ENCODE measurements at regions not wholly inside any gene's neighbourhood (a gene's known extent, or its start where the extent isn't known, plus 50 kb on each side); places are given as distances from the start of the nearest gene placed in this dataset.
A peak's percentile ranks its signal among the peaks of the same experiment; 100 is the strongest.

DNA sequence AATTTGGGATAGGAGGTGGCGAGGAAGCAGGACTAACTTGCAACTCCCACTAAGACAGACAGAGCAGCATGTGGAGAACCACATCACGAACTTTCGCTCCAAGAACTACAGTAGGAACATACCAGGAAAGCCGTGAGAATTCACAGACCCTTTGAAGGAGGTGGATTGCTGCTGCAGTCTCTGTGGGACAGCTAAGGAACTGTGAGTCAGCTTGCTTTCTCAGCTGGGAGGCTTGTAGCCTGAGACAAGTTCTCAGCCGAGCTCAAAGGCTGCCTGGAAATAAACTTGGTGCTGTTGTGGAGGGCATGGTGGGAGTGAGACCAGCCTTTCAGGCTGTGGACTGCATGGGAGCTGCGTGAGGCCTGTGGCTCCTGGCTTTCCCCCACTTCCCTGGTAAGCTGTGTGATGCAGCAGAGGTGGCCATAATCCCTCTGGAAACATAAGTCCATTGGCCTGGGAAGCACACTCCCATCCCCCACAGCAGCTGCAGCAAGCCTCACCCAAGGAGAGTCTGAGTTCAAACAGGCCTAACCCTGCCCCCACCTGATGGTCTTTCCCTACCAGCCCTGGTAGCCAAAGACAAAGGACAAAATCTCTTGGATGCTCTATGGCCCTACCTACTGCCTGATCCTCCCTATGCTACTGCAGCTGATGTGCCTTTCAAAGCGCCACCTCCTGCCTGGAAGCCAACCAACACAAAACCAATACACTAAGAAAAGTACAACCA, 441.1 kb upstream of the HTR2A start:
- H3K14ac ChIP-seq (ENCODE audit: insufficient read depth, low read length), result no peak overlapping the region; the same call in 1 of the 2 replicates
- no peak overlapping the region; a peak in 1 of 5 replicates for H3K4me3 Mint-ChIP-seq
- no peak overlapping the region for H2AFZ ChIP-seq (ENCODE audit: low read length)
- H3K27ac Mint-ChIP-seq, result peak overlapping the region in 2 of 3 experiments; percentile 78 to 87; a peak in 4 of 7 replicates
- no peaks in the 10 kb centered on the region for H3K9me3 ChIP-seq (ENCODE audit: control insufficient read depth, low read depth, low read length)
- H3K9ac ChIP-seq (ENCODE audit: extremely low read depth, insufficient read length, low read length), result no peak overlapping the region
- peaks cover 14% of the 10 kb centered on the region in 2 experiments for H3K4me1 Mint-ChIP-seq
- H3K23ac ChIP-seq (ENCODE audit: insufficient read length, low read depth, low read length), result no peak overlapping the region
- H3T11ph ChIP-seq (ENCODE audit: low read length), result no peak overlapping the region
- peak; percentile 65 for DNase-seq
- no peak overlapping the region for H4K5ac ChIP-seq (ENCODE audit: insufficient read length, low read depth, low read length)
- no peak overlapping the region for H2BK120ac ChIP-seq (ENCODE audit: low read depth, low read length, poor library complexity, severe bottlenecking)
- no peak overlapping the region for H4K91ac ChIP-seq (ENCODE audit: insufficient read length, low read depth, low read length)
- no peaks in the 10 kb centered on the region for H3K79me2 ChIP-seq (ENCODE audit: insufficient read depth, low read length)
- WGBS (ENCODE audit: extremely low coverage, insufficient read length, low lambda C conversion rate), result no CpG with 5 or more reads among the region's 7 CpGs
- TF ChIP-seq CTCF (conservative IDR thresholded peaks at IDR 0.05), result peak; percentile 37; the same call in 1 of the 3 replicates
- H3K4me1 ChIP-seq (ENCODE audit: insufficient read depth, low read length), result no peaks in the 10 kb centered on the region
- H4K8ac ChIP-seq (replicated peaks; ENCODE audit: insufficient read length, low read depth, low read length), result no peak overlapping the region
- no peak overlapping the region for H3K4ac ChIP-seq (ENCODE audit: low read depth, low read length)
- H3K56ac ChIP-seq (ENCODE audit: insufficient read length, low read depth, low read length), result no peak overlapping the region
- no peaks in the 10 kb centered on the region for H3K23me2 ChIP-seq (ENCODE audit: insufficient read length, low read depth, low read length, poor library complexity, severe bottlenecking)
- H2AK5ac ChIP-seq (ENCODE audit: insufficient read length, low read length), result no peak overlapping the region
- no peaks in the 10 kb centered on the region for H3K27me3 Mint-ChIP-seq (ENCODE audit: low read depth)
- no peaks in the 10 kb centered on the region for H4K20me1 ChIP-seq (ENCODE audit: control insufficient read depth, insufficient read depth, insufficient read length)
- peaks cover 4 to 17% (median 11%) of the 10 kb centered on the region in 3 experiments; a peak in 5 of 7 replicates for H3K36me3 Mint-ChIP-seq (ENCODE audit: insufficient read depth in 1 of 3, low read depth in 3 of 3)
- H3K27me3 ChIP-seq (ENCODE audit: insufficient read depth, low read length), result no peaks in the 10 kb centered on the region
- H2BK5ac ChIP-seq (ENCODE audit: insufficient read length, low read length), result no peak overlapping the region
- peak overlapping the region; percentile 0 for H3K18ac ChIP-seq (ENCODE audit: insufficient read length, low read depth, low read length)
- no peak overlapping the region for H2BK12ac ChIP-seq (ENCODE audit: insufficient read length, low read depth, low read length)
- H3K4me2 ChIP-seq (ENCODE audit: insufficient read depth, insufficient read length, low read length), result no peak overlapping the region
- H2BK20ac ChIP-seq (ENCODE audit: low read depth, low read length, poor library complexity, severe bottlenecking), result no peak overlapping the region
- no peaks in the 10 kb centered on the region for H3K79me1 ChIP-seq (ENCODE audit: insufficient read depth, low read depth, low read length, poor library complexity, severe bottlenecking)
- no peak overlapping the region for H3K27ac ChIP-seq (ENCODE audit: insufficient read length, low read depth, low read length)
- H3K9me3 Mint-ChIP-seq, result peaks cover 18 to 27% of the 10 kb centered on the region in 2 experiments; a peak in 4 of 5 replicates
- H2BK15ac ChIP-seq (ENCODE audit: low read depth, low read length), result no peak overlapping the region

Data from H9 (cell line).